Progenitor cell of endocrine pancreas (in vitro differentiated cells): ENCODE measurements at regions not wholly inside any gene's neighbourhood (a gene's known extent, or its start where the extent isn't known, plus 50 kb on each side); places are given as distances from the start of the nearest gene placed in this dataset.

Experiments
- DNase-seq: peaks from one replicate; pipeline ENCODE4 v3.0.0; 2021; ENCODE audit warnings: low spot score; ENCODE audit not compliant: unreplicated experiment
- H3K27ac Mint-ChIP-seq: 2 replicates; pipeline ENCODE4 v1.8.0; 2021; ENCODE audit warnings: mild to moderate bottlenecking, moderate library complexity, mixed read lengths
- H3K27me3 Mint-ChIP-seq: 2 replicates; pipeline ENCODE4 v1.8.0; 2021; ENCODE audit warnings: mixed read lengths
- H3K36me3 Mint-ChIP-seq: 2 replicates; pipeline ENCODE4 v1.8.0; 2022; ENCODE audit warnings: mixed read lengths; ENCODE audit not compliant: insufficient read depth
- H3K4me1 Mint-ChIP-seq: 2 replicates; pipeline ENCODE4 v1.8.0; 2021; ENCODE audit warnings: low read depth, mixed read lengths
- H3K4me3 Mint-ChIP-seq: 2 replicates; pipeline ENCODE4 v1.8.0; 2021; ENCODE audit warnings: low read depth, mild to moderate bottlenecking, moderate library complexity, mixed read lengths
- H3K9me3 Mint-ChIP-seq: 2 replicates; pipeline ENCODE4 v1.8.0; 2021; ENCODE audit warnings: low read depth, mixed read lengths
- TF ChIP-seq, protein P1 (sequence below): fragments of 200-600 bp; sonication (generic); IDR thresholded peaks from one replicate; pipeline ENCODE4 v1.5.0; 2021; ENCODE audit warnings: antibody characterized with exemption, mild to moderate bottlenecking; ENCODE audit not compliant: unreplicated experiment

DNA sequence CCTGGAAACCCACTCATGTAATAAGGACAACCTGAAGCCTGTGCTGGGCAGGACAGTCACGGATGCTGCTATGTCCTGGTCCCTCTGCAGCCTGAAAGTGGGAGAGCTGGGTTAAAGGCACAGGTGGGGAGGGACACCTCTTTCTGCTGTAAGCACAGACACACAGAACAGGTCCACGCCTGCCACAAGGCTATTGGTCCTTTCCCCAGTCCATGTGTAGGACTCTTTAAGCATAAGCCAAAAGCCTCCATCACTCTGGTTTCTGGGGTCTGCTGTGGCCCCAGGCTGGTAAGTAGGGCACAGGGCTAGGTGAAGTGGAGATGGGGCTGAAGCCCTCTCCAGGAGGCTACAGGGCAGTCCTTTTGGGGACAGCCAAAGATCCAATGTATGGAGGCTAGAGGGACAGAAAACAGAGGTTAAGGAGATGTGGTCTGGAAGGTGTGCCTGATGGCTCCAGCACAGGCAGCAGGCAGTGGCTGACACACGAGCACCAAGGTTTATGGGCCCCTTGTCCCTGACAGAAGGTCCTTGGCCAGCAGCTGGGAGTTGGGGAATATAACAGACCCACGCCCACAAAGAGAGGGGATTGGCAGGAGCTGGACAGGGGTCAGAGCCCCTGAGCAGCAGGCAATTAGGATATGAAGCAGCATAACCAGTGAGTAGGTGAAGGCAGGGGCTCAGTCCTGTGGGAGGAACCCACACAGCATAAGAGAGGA, 203.6 kb upstream of the MVB12B start:
- no peaks in the 10 kb centered on the region for H3K4me1 Mint-ChIP-seq
- H3K4me3 Mint-ChIP-seq = no peak overlapping the region
- no peaks in the 10 kb centered on the region for H3K9me3 Mint-ChIP-seq
- DNase-seq = no peak
- TF ChIP-seq, protein P1, sequence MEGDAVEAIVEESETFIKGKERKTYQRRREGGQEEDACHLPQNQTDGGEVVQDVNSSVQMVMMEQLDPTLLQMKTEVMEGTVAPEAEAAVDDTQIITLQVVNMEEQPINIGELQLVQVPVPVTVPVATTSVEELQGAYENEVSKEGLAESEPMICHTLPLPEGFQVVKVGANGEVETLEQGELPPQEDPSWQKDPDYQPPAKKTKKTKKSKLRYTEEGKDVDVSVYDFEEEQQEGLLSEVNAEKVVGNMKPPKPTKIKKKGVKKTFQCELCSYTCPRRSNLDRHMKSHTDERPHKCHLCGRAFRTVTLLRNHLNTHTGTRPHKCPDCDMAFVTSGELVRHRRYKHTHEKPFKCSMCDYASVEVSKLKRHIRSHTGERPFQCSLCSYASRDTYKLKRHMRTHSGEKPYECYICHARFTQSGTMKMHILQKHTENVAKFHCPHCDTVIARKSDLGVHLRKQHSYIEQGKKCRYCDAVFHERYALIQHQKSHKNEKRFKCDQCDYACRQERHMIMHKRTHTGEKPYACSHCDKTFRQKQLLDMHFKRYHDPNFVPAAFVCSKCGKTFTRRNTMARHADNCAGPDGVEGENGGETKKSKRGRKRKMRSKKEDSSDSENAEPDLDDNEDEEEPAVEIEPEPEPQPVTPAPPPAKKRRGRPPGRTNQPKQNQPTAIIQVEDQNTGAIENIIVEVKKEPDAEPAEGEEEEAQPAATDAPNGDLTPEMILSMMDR = no peak
- H3K36me3 Mint-ChIP-seq = no peaks in the 10 kb centered on the region
- no peak overlapping the region for H3K27ac Mint-ChIP-seq
- peaks cover 50% of the 10 kb centered on the region for H3K27me3 Mint-ChIP-seq

DNA sequence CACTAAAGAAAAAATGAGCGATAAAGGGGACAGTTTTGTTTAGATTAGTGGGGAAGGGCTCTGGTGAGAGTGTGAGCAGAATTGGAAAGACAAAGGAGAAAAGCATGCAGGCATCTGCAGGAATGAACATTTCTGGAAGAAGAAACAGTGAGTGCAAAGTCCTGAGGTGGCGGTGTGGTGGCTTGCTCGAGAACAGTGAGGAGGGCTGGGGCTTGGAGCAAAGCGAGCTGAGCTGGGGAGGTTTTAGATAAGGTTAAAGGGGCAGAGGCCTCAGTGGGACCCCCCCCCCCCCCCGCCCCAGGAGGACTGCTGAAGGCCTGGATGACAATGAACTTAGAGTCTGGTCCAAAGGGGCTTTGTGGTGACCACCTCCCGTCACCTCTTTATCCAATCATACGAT, 202.7 kb upstream of the MVB12B start:
- no peak overlapping the region for H3K4me3 Mint-ChIP-seq
- DNase-seq = no peak
- peaks cover 54% of the 10 kb centered on the region for H3K27me3 Mint-ChIP-seq
- H3K9me3 Mint-ChIP-seq = no peaks in the 10 kb centered on the region
- no peaks in the 10 kb centered on the region for H3K4me1 Mint-ChIP-seq
- no peaks in the 10 kb centered on the region for H3K36me3 Mint-ChIP-seq
- TF ChIP-seq, protein P1 = no peak
- no peak overlapping the region for H3K27ac Mint-ChIP-seq

DNA sequence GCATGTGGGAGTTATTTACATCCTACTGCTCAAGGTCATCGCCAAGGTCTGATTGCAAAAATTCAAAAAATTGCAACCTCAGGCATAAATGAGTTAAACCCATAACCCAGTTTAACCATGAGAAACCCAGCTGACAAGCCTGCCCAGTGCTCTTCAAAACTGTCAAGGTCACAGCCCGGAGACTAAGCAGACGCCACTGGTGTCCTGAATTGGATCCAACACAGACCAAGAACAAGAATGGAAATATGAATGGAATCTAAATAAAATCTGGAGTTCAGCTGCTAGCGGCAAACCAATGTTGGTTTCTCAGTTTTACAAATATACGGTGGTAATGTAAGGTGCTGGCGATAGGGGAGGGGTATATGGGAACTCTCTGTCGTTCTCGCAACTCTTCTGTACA, 201.5 kb upstream of the MVB12B start:
- H3K4me3 Mint-ChIP-seq = no peak overlapping the region
- H3K9me3 Mint-ChIP-seq = no peaks in the 10 kb centered on the region
- no peak for DNase-seq
- no peaks in the 10 kb centered on the region for H3K4me1 Mint-ChIP-seq
- H3K27me3 Mint-ChIP-seq = peaks cover 60% of the 10 kb centered on the region
- no peaks in the 10 kb centered on the region for H3K36me3 Mint-ChIP-seq
- H3K27ac Mint-ChIP-seq = no peak overlapping the region
- TF ChIP-seq, protein P1 = no peak

DNA sequence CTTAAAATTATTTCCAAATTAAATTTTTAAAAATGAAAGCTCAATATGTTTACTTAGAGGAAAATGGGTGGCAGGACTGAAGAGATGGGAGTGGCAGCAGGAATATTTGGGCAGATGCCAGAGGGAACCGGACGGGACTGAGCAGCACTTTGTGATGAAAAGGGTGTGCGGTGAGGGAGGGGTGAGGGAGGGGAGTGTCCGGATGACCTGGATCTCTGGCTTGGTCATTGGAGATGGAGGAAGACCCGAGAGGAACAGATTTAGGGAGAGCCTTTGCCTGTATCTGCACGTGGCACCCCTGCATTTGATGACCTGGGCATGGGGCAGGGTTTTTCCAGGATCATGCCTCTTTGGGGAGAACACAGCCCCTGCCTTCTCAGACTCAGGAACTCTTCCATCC, 201.1 kb upstream of the MVB12B start:
- TF ChIP-seq, protein P1 = no peak
- no peak for DNase-seq
- Mint-ChIP-seq H3K36me3 (no peaks in the 10 kb centered on the region), H3K4me3 (no peak overlapping the region), H3K4me1 (no peaks in the 10 kb centered on the region), H3K27ac (no peak overlapping the region), H3K9me3 (no peaks in the 10 kb centered on the region), H3K27me3 (peaks cover 60% of the 10 kb centered on the region)

DNA sequence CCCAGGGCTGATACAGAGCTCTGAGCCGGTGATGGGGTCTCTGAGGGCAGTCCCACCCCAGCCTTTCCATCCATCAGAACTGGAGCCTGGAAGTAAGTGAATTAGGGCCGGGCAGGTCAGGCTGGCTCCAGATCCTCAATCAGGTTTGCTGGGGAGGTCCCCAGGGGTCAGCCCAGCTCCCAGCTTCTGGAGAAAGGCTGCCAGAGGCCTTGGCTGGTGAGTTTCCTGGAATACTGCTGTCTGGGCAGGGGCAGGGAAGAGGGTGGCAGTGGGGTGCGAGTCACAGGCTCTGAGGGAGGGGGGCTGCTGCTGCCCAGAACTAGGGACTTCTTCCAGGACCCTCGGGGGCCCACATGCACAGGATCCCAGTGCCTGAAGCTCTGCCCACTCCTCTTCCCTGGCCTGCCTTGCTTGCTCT, 200.6 kb upstream of the MVB12B start:
- Mint-ChIP-seq H3K4me1 (no peaks in the 10 kb centered on the region), H3K4me3 (no peak overlapping the region), H3K9me3 (no peaks in the 10 kb centered on the region), H3K27ac (no peak overlapping the region), H3K36me3 (no peaks in the 10 kb centered on the region), H3K27me3 (peaks cover 63% of the 10 kb centered on the region)
- TF ChIP-seq, protein P1 = no peak
- DNase-seq = no peak
